T-helper 1 cell treated with Interleukin-12 subunit alpha and Interleukin-12 subunit beta and Interleukin-4 antibody, amounts not matched to agents 30 μg/mL and 1 μg/mL, for 36 hours (primary cell): ENCODE measurements at regions not wholly inside any gene's neighbourhood (a gene's known extent, or its start where the extent isn't known, plus 50 kb on each side); places are given as distances from the start of the nearest gene placed in this dataset.

ENCODE experiments used
- H3K27ac Mint-ChIP-seq: one replicate; pipeline ENCODE4 v1.8.0; 2021; ENCODE audit warnings: mild to moderate bottlenecking, mixed read lengths
- H3K27me3 Mint-ChIP-seq: one replicate; pipeline ENCODE4 v1.8.0; 2021; ENCODE audit warnings: low read depth, mixed read lengths
- H3K36me3 Mint-ChIP-seq: one replicate; pipeline ENCODE4 v1.8.0; 2021; ENCODE audit warnings: low read depth, mixed read lengths
- H3K4me1 Mint-ChIP-seq: one replicate; pipeline ENCODE4 v1.8.0; 2021; ENCODE audit warnings: low read depth, mixed read lengths
- H3K4me3 Mint-ChIP-seq: one replicate; pipeline ENCODE4 v1.8.0; 2021; ENCODE audit warnings: mild to moderate bottlenecking, moderate library complexity, mixed read lengths
- H3K9me3 Mint-ChIP-seq: one replicate; pipeline ENCODE4 v1.8.0; 2021; ENCODE audit warnings: mixed read lengths

DNA sequence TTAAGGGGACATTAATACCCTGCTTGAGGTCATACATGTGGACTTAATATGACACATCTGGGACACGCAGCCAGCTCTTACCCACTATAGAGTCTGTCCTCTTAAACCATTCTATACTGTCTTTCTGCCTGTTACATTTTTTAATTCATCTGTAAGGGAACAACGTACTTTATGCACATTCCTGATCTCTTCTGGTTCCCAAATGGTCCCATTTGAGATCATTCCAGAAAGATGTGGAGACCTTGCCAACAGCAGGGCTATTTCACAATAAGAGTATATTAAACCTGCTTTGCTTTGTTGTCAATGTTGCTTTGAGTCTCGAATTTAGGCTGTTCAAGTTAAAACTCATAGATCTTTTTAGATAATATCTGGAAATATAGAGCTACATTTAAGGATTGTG lies 332.2 kb upstream of the RAG2 start:
- Mint-ChIP-seq H3K4me1 (no peaks in the 10 kb centered on the region), H3K9me3 (no peaks in the 10 kb centered on the region), H3K4me3 (no peak overlapping the region), H3K27me3 (no peaks in the 10 kb centered on the region), H3K27ac (no peak overlapping the region), H3K36me3 (no peaks in the 10 kb centered on the region)

DNA sequence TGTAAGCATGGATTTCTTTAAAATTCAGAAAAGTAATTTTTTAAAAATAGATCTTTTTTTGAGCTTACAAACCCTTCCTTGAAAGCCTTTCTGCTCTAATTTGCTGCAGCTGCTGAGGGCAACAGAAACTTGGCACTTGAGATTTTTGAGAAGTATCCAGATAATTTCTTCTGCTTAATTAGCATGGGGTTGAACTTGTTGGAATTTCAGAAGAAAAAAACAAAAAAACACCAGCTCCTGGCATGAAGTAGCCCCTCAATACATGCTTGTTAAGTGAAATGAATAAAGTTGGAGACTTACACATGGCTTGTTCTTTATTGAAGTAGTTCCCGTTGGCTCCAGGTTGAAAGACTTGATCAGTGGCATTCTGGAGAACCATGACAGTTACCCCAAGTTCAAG lies 331.4 kb upstream of the RAG2 start:
- Mint-ChIP-seq H3K9me3 (no peaks in the 10 kb centered on the region), H3K27me3 (no peaks in the 10 kb centered on the region), H3K36me3 (no peaks in the 10 kb centered on the region), H3K27ac (no peak overlapping the region), H3K4me1 (no peaks in the 10 kb centered on the region), H3K4me3 (no peak overlapping the region)

DNA sequence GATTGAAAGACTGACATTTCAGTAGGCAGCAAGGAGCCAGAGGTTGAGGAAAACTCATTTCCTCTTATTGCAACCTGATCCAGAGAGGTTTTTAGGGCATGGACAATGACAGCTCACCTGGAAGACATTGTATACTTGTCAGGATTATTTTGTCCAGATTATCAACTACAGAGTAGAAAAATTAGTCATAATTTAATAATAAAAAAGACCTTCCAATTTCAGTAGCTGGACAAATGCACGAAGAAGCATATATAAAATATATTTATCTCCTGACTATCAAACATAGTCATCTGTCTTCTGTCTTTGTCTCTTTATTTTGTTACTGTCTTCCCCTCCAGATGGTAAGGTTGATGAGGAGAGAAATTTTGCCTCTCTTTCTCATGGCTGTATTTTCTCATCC lies 330.6 kb upstream of the RAG2 start:
- H3K27me3 Mint-ChIP-seq = no peaks in the 10 kb centered on the region
- no peaks in the 10 kb centered on the region for H3K4me1 Mint-ChIP-seq
- no peak overlapping the region for H3K4me3 Mint-ChIP-seq
- H3K9me3 Mint-ChIP-seq = no peaks in the 10 kb centered on the region
- H3K27ac Mint-ChIP-seq = no peak overlapping the region
- no peaks in the 10 kb centered on the region for H3K36me3 Mint-ChIP-seq

DNA sequence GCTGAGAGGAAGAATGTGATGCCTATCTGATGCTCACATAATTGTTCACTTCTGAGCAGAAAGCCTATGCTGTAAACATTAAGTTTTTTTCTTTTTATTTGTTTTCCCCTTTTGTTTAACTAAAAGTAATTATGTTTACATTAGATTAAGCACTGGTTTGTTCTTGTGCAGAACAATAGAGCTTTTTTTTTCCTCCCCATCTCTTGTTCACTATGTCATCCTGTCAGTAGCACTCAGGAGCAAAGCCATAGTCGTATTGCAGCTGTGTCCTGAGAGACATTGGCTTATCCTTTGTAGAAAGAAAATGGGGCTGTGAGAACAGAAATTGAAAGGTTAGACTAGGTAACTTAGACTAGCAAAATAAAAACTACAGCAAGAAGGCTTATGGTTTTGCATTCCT lies 301.8 kb upstream of the RAG2 start:
- no peak overlapping the region for H3K4me3 Mint-ChIP-seq
- no peak overlapping the region for H3K27ac Mint-ChIP-seq
- H3K9me3 Mint-ChIP-seq = no peaks in the 10 kb centered on the region
- H3K4me1 Mint-ChIP-seq = no peaks in the 10 kb centered on the region
- no peaks in the 10 kb centered on the region for H3K36me3 Mint-ChIP-seq
- no peaks in the 10 kb centered on the region for H3K27me3 Mint-ChIP-seq

DNA sequence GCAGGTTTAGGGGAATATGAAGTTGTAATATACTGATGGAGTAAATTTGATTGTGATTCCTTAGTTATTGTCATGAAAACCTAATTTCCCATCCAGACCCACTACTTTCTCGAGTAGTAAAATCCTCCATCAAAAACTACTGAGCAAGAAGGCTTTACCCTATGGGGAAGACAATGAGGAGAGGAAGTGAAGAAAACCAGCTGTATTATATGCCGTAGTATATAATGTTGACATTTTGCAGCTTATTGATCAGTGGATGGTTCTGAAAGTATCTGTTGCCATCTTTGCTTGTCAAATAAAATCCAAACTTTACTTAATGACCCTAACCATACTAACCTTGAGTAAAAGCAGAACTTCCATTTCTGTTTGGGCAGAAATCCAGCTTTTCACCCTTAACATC lies 292.8 kb upstream of the RAG2 start:
- H3K4me1 Mint-ChIP-seq = no peaks in the 10 kb centered on the region
- no peaks in the 10 kb centered on the region for H3K36me3 Mint-ChIP-seq
- H3K27me3 Mint-ChIP-seq = no peaks in the 10 kb centered on the region
- H3K27ac Mint-ChIP-seq = no peak overlapping the region
- no peak overlapping the region for H3K4me3 Mint-ChIP-seq
- H3K9me3 Mint-ChIP-seq = no peaks in the 10 kb centered on the region

DNA sequence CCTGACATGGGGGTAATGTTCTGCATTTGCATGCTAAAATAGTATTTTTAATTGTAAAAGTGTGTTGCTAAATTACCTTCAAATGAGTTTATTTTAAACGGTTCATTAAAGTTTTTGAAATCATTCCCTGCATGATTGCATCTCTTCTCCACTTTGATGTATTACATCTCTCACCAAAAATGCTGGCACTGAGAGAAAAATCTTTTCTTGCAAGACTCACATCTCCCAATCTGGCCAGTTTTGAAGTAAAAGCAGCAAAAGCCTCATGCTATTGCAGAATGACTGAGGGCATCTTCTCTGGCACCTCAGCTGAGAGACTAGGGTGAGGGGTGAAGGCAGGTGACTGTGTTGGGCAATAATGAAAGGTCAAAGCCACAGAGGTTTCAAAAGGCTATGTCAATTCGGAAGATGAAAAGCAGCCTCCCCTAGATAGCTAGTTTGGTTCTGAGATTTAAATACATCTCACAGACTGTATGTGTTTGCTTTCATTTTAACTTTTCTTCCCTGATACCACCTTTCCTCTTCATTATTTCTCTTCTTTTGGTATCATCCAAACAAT lies 292.2 kb upstream of the RAG2 start:
- no peaks in the 10 kb centered on the region for H3K9me3 Mint-ChIP-seq
- H3K27me3 Mint-ChIP-seq = no peaks in the 10 kb centered on the region
- no peaks in the 10 kb centered on the region for H3K36me3 Mint-ChIP-seq
- no peak overlapping the region for H3K4me3 Mint-ChIP-seq
- H3K4me1 Mint-ChIP-seq = no peaks in the 10 kb centered on the region
- no peak overlapping the region for H3K27ac Mint-ChIP-seq

DNA sequence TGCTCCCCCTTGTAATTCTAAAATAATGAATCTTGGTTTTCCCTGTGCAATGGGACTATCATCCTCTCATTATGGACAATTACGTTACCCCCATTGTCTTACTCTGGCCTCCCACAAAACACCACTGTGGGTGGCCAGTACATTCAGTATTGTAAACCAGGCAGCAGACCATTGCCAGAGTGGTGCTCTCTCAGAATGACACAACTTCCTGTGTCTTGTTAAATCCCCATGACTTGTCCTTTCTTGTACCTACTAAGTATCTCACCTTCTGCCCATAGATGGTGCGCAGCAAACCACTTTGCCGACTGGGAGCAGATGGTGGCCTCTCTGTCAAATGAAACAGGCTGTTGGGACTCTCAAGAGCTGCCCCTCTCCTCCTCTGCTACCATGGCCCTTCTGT lies 287.1 kb upstream of the RAG2 start:
- Mint-ChIP-seq H3K4me1 (no peaks in the 10 kb centered on the region), H3K9me3 (no peaks in the 10 kb centered on the region), H3K27ac (no peak overlapping the region), H3K36me3 (no peaks in the 10 kb centered on the region), H3K4me3 (no peak overlapping the region), H3K27me3 (no peaks in the 10 kb centered on the region)

DNA sequence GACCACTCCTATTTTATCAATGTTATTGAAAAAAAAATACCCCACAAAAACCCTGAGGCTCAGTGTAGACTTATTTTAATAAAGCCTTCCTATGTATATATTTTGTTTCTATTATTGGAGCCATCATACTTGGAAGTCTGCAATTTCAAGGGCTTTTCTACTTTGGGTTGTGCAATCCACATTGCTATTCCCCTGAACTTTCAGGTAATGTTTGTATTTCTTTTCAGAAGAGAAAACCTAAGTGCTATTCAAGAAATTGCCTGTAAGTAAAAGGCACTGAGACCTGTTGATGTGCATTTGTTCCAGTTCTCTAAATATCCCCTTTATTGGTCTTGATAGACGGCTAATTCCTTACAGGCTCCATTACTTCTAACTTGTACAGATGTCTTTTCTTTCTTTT lies 280.7 kb upstream of the RAG2 start:
- H3K4me3 Mint-ChIP-seq = no peak overlapping the region
- no peak overlapping the region for H3K27ac Mint-ChIP-seq
- no peaks in the 10 kb centered on the region for H3K4me1 Mint-ChIP-seq
- H3K36me3 Mint-ChIP-seq = no peaks in the 10 kb centered on the region
- H3K9me3 Mint-ChIP-seq = no peaks in the 10 kb centered on the region
- H3K27me3 Mint-ChIP-seq = no peaks in the 10 kb centered on the region

DNA sequence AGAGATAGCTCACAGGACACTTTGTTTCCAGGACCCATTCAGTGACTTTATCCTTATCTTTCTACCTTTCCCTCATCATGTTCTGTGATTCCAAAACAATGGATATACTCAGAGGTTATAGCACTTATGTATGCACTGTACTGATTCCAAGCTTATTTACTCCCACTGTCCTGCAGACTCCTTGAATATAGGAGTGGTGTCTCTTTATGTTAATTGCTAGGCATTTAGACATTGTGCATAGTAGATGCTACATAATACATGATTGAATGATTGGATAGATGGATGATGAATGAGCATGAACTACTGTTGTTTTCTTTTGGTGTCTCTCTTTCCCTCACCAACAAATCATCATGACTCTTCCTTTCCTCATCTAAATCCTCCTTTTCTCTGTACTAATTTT lies 279.1 kb upstream of the RAG2 start:
- Mint-ChIP-seq H3K27me3 (no peaks in the 10 kb centered on the region), H3K4me3 (no peak overlapping the region), H3K36me3 (no peaks in the 10 kb centered on the region), H3K9me3 (no peaks in the 10 kb centered on the region), H3K4me1 (no peaks in the 10 kb centered on the region), H3K27ac (no peak overlapping the region)

DNA sequence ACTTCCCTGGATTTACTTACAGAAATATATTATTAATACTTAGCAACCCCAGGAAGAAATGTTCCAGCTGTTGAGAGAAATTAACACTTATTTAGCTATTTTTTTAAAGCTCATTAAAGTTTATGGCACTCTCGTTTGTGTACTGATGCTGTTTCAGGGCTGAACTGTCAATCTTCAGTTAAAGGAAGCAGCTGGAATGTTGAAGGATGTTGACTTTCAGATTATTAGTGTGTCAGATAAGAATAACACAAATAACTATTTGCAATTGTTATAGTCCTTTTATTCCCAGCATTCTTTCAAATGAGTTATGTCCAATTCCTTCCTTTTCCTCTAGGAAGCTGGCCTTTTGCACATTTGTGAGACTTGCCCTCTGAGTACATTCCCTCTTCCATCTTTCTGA lies 278.2 kb upstream of the RAG2 start:
- H3K27me3 Mint-ChIP-seq = no peaks in the 10 kb centered on the region
- H3K4me3 Mint-ChIP-seq = no peak overlapping the region
- H3K36me3 Mint-ChIP-seq = no peaks in the 10 kb centered on the region
- H3K4me1 Mint-ChIP-seq = no peaks in the 10 kb centered on the region
- no peak overlapping the region for H3K27ac Mint-ChIP-seq
- H3K9me3 Mint-ChIP-seq = no peaks in the 10 kb centered on the region

DNA sequence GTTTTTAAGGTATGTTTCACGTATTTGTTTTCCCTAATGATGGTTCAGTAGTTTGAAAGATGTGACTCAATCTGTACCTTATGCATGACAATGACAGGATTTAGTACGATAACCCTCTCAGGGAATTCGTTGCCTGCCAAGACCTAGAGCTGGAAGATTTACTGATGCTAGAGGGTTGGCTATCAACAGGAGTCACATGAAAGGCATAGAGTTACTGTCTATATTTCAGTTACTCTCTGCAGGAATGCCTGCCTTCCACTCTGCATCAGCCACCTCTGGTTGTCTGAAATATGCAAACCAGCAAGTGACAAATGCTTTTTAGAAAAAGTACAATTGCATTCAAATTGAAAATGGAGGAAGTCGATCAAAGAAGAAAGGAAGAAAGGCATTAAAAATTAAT lies 276.3 kb upstream of the RAG2 start:
- Mint-ChIP-seq H3K4me1 (no peaks in the 10 kb centered on the region), H3K4me3 (no peak overlapping the region), H3K9me3 (no peaks in the 10 kb centered on the region), H3K27me3 (no peaks in the 10 kb centered on the region), H3K36me3 (no peaks in the 10 kb centered on the region), H3K27ac (no peak overlapping the region)

DNA sequence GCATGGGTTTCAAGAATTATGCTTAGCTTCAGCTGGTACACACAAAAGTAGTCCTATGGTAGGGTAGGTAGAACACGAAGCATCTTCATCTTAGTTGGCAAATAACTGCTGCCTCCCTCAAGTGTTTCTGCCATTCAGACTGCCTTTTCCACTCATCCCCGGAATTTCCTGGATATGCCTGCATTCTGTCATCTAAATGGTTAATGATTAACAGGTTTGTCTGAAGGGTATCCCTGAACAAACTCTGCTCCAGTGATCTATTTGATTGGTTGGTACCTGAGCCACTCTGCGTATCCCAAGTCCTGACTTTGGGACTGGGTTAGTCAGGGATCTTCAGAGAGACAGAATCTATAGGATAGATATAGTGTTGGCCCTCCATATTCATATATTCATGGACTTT lies 272.3 kb upstream of the RAG2 start:
- H3K27me3 Mint-ChIP-seq = no peaks in the 10 kb centered on the region
- no peak overlapping the region for H3K27ac Mint-ChIP-seq
- H3K36me3 Mint-ChIP-seq = no peaks in the 10 kb centered on the region
- H3K9me3 Mint-ChIP-seq = no peaks in the 10 kb centered on the region
- no peak overlapping the region for H3K4me3 Mint-ChIP-seq
- H3K4me1 Mint-ChIP-seq = no peaks in the 10 kb centered on the region

DNA sequence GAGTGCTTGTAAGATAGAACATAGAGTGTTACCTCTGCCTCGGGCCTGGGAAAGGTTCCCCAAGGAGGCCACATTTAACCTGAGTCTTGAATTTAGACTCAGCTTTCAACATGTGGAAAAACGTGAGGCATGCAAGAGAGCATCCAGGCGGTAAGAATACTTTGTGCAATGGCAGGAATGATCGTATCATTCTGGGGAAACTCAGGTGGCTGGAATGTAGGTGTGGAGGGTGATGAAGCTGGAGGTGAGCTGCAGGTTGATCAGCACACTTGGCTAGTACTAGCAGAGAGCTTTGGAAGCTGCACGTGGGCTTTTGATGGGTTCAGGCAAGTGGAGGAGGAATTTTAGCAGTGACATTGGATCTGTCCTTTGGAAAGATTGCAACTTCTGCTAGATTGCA lies 270.3 kb upstream of the RAG2 start:
- Mint-ChIP-seq H3K27ac (no peak overlapping the region), H3K4me1 (no peaks in the 10 kb centered on the region), H3K9me3 (no peaks in the 10 kb centered on the region), H3K4me3 (no peak overlapping the region), H3K36me3 (no peaks in the 10 kb centered on the region), H3K27me3 (no peaks in the 10 kb centered on the region)

DNA sequence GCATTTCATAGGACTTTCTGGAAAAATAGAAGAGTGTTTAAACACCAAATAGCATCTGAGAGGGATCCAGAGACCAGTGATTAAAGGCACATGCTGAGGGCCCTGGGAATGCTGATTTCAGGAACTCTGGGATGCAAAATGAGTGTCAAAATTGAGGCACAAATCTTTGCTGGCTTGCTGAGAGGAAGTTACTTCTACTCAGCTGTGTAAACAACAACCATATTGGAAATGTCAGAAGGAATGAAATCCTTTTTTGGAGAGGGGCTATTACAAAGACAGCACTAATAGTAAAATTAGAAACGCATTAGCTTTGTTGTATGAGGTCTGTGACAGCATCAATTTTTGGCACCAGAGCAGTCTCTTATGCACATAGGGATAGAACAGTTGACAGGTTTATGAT lies 267.8 kb upstream of the RAG2 start:
- no peaks in the 10 kb centered on the region for H3K4me1 Mint-ChIP-seq
- H3K27ac Mint-ChIP-seq = no peak overlapping the region
- no peaks in the 10 kb centered on the region for H3K27me3 Mint-ChIP-seq
- no peak overlapping the region for H3K4me3 Mint-ChIP-seq
- H3K9me3 Mint-ChIP-seq = no peaks in the 10 kb centered on the region
- no peaks in the 10 kb centered on the region for H3K36me3 Mint-ChIP-seq

DNA sequence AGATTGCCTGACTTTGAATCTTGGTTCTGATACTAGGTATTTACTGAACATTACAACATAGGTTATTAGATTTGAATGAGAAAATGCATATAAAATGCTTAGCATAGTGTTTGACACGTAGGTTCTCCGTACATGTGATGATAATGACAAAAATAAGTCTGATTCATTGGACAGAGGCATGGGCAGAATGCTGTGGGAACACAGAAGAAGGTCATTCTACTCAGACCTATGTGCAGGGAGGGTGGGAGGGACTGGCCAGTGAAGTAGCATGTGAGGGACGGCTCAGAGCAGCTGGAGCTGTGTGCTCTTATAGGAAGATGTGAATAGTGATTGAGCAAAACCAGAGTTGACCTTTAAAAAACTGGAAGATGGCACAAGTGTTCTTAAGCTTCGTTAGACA lies 256.8 kb upstream of the RAG2 start:
- no peak overlapping the region for H3K27ac Mint-ChIP-seq
- H3K4me1 Mint-ChIP-seq = no peaks in the 10 kb centered on the region
- H3K4me3 Mint-ChIP-seq = no peak overlapping the region

DNA sequence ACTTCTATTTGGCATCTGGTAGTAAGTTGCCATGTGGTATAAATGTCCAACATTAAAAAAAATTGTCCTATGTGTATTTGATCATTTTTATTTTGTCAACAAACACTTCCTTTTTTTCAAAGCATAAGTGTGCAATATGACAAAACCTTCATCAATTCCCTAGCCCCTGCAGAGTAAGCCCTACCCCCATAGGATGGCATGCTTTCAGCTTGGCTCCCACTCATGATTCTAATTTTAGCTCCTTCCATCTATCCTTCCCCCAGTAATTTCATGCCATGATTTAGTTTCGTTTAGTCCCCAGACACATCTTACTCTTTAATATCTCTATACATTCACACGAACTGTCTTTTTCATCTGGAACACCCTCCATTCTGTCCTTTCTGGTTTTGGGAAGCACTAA lies 250.6 kb upstream of the RAG2 start:
- Mint-ChIP-seq H3K27me3 (no peaks in the 10 kb centered on the region), H3K4me1 (no peaks in the 10 kb centered on the region), H3K4me3 (no peak overlapping the region), H3K36me3 (no peaks in the 10 kb centered on the region), H3K27ac (no peak overlapping the region), H3K9me3 (no peaks in the 10 kb centered on the region)

More for the DNA sequence above, 256.8 kb upstream of the RAG2 start:
- Mint-ChIP-seq H3K9me3 (no peaks in the 10 kb centered on the region), H3K27me3 (no peaks in the 10 kb centered on the region), H3K36me3 (no peaks in the 10 kb centered on the region)
